HG02759 (cell line): ENCODE measurements at regions not wholly inside any gene's neighbourhood (a gene's known extent, or its start where the extent isn't known, plus 50 kb on each side); places are given as distances from the start of the nearest gene placed in this dataset.

Experiments
- ATAC-seq: cut with Tn5 transposase; IDR thresholded peaks from one replicate; pipeline ENCODE4 v1.9.1; 2021; ENCODE audit warnings: mild to moderate bottlenecking, moderate library complexity; ENCODE audit not compliant: unreplicated experiment

- ATAC-seq = no peak
These were observed 638.7 kb upstream of the SETBP1 start for GRCh38 chr18:44041961-44042360.

GRCh38 chr18:44046376-44046975 is 634.2 kb upstream of the SETBP1 start:
- no peak for ATAC-seq

- ATAC-seq = no peak
These were observed 633.1 kb upstream of the SETBP1 start for GRCh38 chr18:44047585-44047984.

GRCh38 chr18:44048435-44048834 is 632.3 kb upstream of the SETBP1 start:
- ATAC-seq = no peak

GRCh38 chr18:44048846-44049245 is 631.8 kb upstream of the SETBP1 start:
- no peak for ATAC-seq

- no peak for ATAC-seq
These were observed 629.7 kb upstream of the SETBP1 start for GRCh38 chr18:44051026-44051425.

- peak; percentile 87 for ATAC-seq
These were observed 626.2 kb upstream of the SETBP1 start for GRCh38 chr18:44054514-44054913.

- ATAC-seq = no peak
These were observed 620.5 kb upstream of the SETBP1 start for GRCh38 chr18:44060197-44060596.

- no peak for ATAC-seq
These were observed 619.2 kb upstream of the SETBP1 start for GRCh38 chr18:44061438-44061837.

GRCh38 chr18:44062345-44062744 is 618.3 kb upstream of the SETBP1 start:
- ATAC-seq = peak; percentile 83

- no peak for ATAC-seq
These were observed 615.5 kb upstream of the SETBP1 start for GRCh38 chr18:44065206-44065605.

- ATAC-seq = no peak
These were observed 614.1 kb upstream of the SETBP1 start for GRCh38 chr18:44066541-44066940.

GRCh38 chr18:44067186-44067585 is 613.5 kb upstream of the SETBP1 start:
- ATAC-seq = no peak

- no peak for ATAC-seq
These were observed 605.6 kb upstream of the SETBP1 start for GRCh38 chr18:44075038-44075437.

GRCh38 chr18:44079606-44080005 is 601.1 kb upstream of the SETBP1 start:
- no peak for ATAC-seq

GRCh38 chr18:44080054-44080453 is 600.6 kb upstream of the SETBP1 start:
- ATAC-seq = no peak

- ATAC-seq = no peak
These were observed 591.0 kb upstream of the SETBP1 start for GRCh38 chr18:44089732-44090131.

GRCh38 chr18:44090453-44090852 is 590.2 kb upstream of the SETBP1 start:
- no peak for ATAC-seq

- ATAC-seq = no peak
These were observed 587.4 kb upstream of the SETBP1 start for GRCh38 chr18:44093253-44093652.

GRCh38 chr18:44096016-44096415 is 584.7 kb upstream of the SETBP1 start:
- ATAC-seq = no peak

GRCh38 chr18:44098551-44099098 is 582.1 kb upstream of the SETBP1 start:
- no peak for ATAC-seq

GRCh38 chr18:44107187-44107586 is 573.5 kb upstream of the SETBP1 start:
- no peak for ATAC-seq

- ATAC-seq = no peak
These were observed 569.4 kb upstream of the SETBP1 start for GRCh38 chr18:44111337-44111736.
